SIG-M5 (cell line): ENCODE measurements at regions not wholly inside any gene's neighbourhood (a gene's known extent, or its start where the extent isn't known, plus 50 kb on each side); places are given as distances from the start of the nearest gene placed in this dataset.
A peak's percentile ranks its signal among the peaks of the same experiment; 100 is the strongest.

Experiments
- DNase-seq: peaks from one replicate; lab custom pipeline; 2025; lab: John Stamatoyannopoulos, UW

- DNase-seq: no peak
These were observed 286.2 kb upstream of the CXCR4 start for GRCh38 chr2:136404176-136404575.

DNA sequence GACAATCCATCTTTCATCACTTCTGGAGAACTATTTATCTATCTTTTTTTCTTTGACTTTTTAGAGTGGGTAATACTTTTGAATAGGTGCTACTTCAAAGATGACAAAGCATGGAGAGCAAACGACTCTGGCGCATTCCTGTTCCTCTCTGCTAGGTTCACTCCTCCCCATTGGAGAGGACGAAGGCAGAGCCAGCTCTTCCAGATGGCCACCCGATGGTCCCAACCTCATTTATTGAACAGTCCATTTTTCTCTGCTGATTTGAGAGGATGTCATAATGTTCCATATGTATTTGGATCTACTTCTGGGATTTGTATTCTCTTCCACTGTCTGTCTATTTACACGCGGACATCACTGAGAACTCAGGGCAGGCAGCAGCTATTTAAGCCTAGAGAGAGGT is 284.3 kb upstream of the CXCR4 start:
- no peak for DNase-seq

- no peak for DNase-seq
These were observed 281.8 kb upstream of the CXCR4 start for GRCh38 chr2:136399667-136400289.

- DNase-seq: no peak
These were observed 277.6 kb upstream of the CXCR4 start for GRCh38 chr2:136395582-136395981.

GRCh38 chr2:136394136-136395060 is 276.4 kb upstream of the CXCR4 start:
- DNase-seq: no peak

DNA sequence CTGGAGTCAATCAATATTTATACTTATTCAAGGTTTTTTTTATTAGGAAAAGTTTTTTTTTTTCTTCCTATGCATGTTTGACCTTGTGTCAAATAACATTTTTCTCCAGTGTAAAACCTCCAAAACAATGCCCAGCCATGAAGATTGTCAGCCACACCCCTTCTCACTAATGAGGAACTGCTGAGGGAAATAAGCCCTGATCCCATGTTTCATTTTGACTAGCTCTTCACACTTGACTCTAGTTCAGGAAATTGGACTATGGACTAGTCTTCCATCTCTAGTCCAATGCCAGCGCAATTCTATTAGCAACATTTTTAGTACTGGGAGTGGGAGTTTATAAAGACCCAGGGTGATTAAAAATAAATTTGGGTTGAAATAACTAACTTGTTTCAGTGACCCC is 275.6 kb upstream of the CXCR4 start:
- DNase-seq: peak; percentile 50

DNA sequence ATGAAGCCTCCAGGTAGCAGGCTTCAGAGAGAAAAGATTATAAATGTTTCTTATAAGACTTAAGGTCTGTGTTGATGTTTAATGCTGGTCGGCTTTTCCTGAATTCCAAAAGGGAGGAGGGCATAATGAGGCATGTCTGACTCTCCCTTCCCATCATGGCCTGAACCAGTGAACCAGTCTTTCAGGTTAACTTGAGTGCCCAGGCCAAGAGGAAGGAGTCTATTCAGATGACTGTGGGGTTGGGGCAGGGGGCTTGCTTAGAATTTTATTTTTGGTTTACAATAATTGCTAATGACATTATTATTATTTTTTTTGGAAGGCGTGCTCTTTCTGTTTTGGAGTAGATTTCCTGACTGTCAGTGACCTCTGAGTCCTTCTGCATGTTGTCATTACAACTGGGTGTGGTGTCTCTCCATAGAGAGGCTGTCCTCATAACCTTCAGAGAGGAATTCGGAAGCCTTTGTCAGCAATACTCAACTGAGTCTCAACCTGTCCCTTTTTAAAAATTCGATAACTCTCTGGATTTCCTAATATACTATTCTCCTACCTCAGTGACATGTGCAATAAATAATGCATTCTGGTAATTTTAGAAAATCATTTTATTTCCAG is 275.1 kb upstream of the CXCR4 start:
- no peak for DNase-seq

- no peak for DNase-seq
These were observed 271.9 kb upstream of the CXCR4 start for GRCh38 chr2:136389809-136390208.

GRCh38 chr2:136386046-136386445 is 268.1 kb upstream of the CXCR4 start:
- no peak for DNase-seq

GRCh38 chr2:136384531-136385303 is 266.8 kb upstream of the CXCR4 start:
- DNase-seq: peak; percentile 58

- DNase-seq: no peak
These were observed 265.2 kb upstream of the CXCR4 start for GRCh38 chr2:136383167-136383566.

DNA sequence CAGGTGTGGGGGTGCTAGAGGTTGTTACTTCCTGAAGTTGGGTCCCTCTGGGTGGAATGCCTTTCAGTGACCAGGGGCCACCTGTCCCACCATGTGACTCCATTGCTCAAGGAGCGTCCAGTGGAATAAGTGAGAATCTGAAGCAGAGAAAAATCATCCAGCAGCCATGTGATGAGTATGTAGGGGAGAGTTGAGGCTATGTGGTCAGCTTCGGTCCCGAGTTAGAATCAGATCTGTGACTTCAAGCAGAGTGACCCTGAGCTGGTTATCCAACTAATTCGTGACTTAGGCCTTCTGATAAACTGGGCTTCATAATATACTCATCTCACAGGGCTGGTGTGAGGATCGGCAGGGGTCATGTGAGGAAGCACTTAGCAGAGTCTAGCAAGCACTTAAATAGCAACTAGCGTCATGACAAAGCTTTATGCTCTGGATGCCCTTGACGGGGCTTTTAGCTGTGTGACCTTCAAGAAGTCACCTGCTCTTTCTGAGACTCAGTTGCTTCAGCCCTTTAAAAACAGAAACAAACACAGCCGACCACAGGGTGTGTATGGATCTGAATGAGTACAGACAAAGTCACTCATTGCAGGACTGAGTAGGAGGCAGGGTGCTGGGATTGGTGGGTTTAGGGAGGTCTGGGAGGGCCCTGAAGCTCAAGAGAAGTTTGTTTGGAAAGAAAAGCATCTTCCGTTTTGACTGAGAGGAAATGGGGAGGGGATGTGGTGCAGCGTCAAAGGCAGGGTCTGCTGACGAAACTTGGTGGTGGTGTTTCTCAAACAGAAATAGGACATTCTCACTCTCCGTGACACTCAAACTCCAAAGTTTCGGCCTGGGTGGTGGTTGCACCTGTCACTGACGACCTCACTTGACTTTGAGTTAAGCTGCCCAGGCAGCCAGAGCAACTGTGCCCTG is 264.0 kb upstream of the CXCR4 start:
- DNase-seq: peak; percentile 84

DNA sequence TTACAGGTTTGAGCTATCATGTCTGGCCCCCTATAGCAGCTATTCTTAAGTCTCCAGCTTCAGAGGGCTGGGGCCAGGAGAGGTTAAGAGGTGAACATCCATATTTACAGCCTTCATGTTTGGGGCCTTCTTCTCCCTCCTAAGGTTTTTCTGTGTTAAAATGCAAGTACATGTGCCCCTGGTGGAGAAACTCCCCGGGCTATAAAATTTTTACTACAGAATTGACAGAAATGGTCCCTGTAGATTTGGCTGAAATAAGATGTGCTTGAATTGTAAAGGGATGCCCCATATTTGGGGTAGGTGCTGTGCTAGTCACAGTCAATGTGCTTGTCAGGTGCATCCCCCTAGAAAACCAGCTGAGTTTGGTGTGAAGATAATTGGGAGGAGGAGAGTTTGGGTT is 263.3 kb upstream of the CXCR4 start:
- no peak for DNase-seq

GRCh38 chr2:136378712-136379595 is 261.0 kb upstream of the CXCR4 start:
- DNase-seq: no peak

- no peak for DNase-seq
These were observed 259.8 kb upstream of the CXCR4 start for GRCh38 chr2:136377423-136378382.

GRCh38 chr2:136376798-136377211 is 258.9 kb upstream of the CXCR4 start:
- DNase-seq: no peak

GRCh38 chr2:136376211-136376610 is 258.3 kb upstream of the CXCR4 start:
- no peak for DNase-seq

DNA sequence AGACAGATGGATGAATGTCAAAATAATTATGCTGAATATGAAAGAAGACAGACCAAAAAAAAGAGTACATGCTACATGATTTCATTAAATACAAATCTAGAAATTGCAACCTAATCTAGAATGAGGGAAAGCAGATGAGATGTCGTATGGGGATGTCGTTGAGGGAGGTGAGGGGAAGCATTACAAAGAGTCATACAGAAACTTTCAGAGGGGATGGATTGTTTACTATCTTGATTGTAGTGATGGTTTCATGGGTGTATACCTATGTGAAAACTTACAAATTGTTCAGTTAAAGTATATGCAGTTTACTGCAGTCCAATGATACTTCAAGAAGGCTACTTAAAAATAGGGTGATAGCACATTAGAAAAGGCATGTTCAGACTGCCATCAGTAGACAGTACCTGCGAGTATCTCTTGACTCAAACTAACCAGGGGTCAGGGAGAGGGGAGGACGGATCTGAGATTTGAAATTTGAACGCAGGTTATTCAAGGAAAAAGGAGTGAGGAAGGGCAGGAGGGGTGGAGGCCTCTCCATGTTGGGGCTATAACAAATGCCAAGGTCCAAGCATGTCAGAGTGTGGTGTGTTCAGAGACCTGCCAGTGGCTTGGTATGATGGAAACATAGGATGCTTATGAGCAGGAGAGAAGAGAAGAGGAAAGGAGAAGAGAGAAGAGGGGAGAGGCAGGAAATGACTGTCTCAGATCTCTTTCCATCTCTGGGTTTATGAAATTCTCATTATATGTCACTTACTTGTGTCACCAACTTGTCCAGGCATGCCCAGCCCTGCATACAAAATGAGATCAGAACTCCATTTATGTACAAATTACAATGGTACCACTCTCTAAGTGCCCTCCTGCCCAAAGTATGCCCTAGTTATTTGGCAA is 257.3 kb upstream of the CXCR4 start:
- DNase-seq: no peak
